WTC11 (cell line): ENCODE measurements at regions not wholly inside any gene's neighbourhood (a gene's known extent, or its start where the extent isn't known, plus 50 kb on each side); places are given as distances from the start of the nearest gene placed in this dataset.

Experiments used
- ATAC-seq: fragments of 200-7000 bp; cut with Tn5 transposase; 2 replicates; pipeline ENCODE4 v1.10.0; 2021; ENCODE audit warnings: mild to moderate bottlenecking, moderate library complexity
- CTCF ChIA-PET: fragments of 300-600 bp; sonication (Branson Sonifier 250); formaldehyde crosslinking; loops from one replicate; lab custom pipeline; 2021; ENCODE audit warnings: antibody characterized with exemption; lab: Charles Lee
- POLR2A ChIA-PET: fragments of 350-600 bp; sonication (Branson Sonifier 250); formaldehyde crosslinking; loops from one replicate; lab custom pipeline; 2021; ENCODE audit warnings: antibody characterized with exemption; lab: Charles Lee
- DNase-seq: peaks from one replicate; pipeline ENCODE4 v3.0.0; 2021; ENCODE audit warnings: low spot score
- H3K27ac Mint-ChIP-seq: 2 replicates; pipeline ENCODE4 v1.8.0; 2021; ENCODE audit warnings: mixed read lengths
- H3K27me3 Mint-ChIP-seq: 2 replicates; pipeline ENCODE4 v1.8.0; 2021; ENCODE audit warnings: low read depth, mild to moderate bottlenecking, moderate library complexity, mixed read lengths
- H3K36me3 Mint-ChIP-seq: 2 replicates; pipeline ENCODE4 v1.8.0; 2021; ENCODE audit warnings: mixed read lengths
- H3K4me1 Mint-ChIP-seq: 2 replicates; pipeline ENCODE4 v1.8.0; 2022; ENCODE audit warnings: mixed read lengths
- H3K4me3 Mint-ChIP-seq: 2 replicates; pipeline ENCODE4 v1.8.0; 2021; ENCODE audit warnings: mild to moderate bottlenecking, moderate library complexity, mixed read lengths
- H3K9me3 Mint-ChIP-seq: 2 replicates; pipeline ENCODE4 v1.8.0; 2021; ENCODE audit warnings: mixed read lengths
- AFF4 ChIP-seq: sonication (generic); formaldehyde crosslinking; IDR thresholded peaks from 2 replicates; pipeline ENCODE4 v1.8.1; 2023; ENCODE audit warnings: mild to moderate bottlenecking, missing genetic modification reagents, borderline replicate concordance
- CREB1 ChIP-seq: sonication (generic); formaldehyde crosslinking; IDR thresholded peaks from 2 replicates; pipeline ENCODE4 v1.8.0; 2023; ENCODE audit warnings: mild to moderate bottlenecking, missing genetic modification reagents
- CREM ChIP-seq: sonication (generic); formaldehyde crosslinking; IDR thresholded peaks from 2 replicates; pipeline ENCODE4 v1.8.1; 2022; ENCODE audit warnings: mild to moderate bottlenecking, missing genetic modification reagents, moderate library complexity
- ELF4 ChIP-seq: sonication (generic); formaldehyde crosslinking; IDR thresholded peaks from 2 replicates; pipeline ENCODE4 v1.8.1; 2022; ENCODE audit warnings: low read depth, mild to moderate bottlenecking, moderate library complexity, missing genetic modification reagents
- ERG ChIP-seq: fragments of 250-450 bp; sonication (Bioruptor Pico); IDR thresholded peaks from 2 replicates; pipeline ENCODE4 v1.8.0; 2021; ENCODE audit warnings: mild to moderate bottlenecking
- ETV6 ChIP-seq: sonication (generic); formaldehyde crosslinking; IDR thresholded peaks from 2 replicates; pipeline ENCODE4 v1.8.1; 2022; ENCODE audit warnings: mild to moderate bottlenecking, missing genetic modification reagents
- FOXJ3 ChIP-seq: sonication (generic); formaldehyde crosslinking; IDR thresholded peaks from 2 replicates; pipeline ENCODE4 v1.9.0; 2021; ENCODE audit warnings: missing genetic modification reagents, mild to moderate bottlenecking, borderline replicate concordance
- FOXP4 ChIP-seq: sonication (generic); formaldehyde crosslinking; IDR thresholded peaks from 2 replicates; pipeline ENCODE4 v1.8.0; 2022; ENCODE audit warnings: mild to moderate bottlenecking, missing genetic modification reagents
- GRHL2 ChIP-seq: fragments of 250-450 bp; sonication (Bioruptor Pico); IDR thresholded peaks from 2 replicates; pipeline ENCODE4 v1.8.0; 2022; ENCODE audit warnings: mild to moderate bottlenecking, moderate library complexity; ENCODE audit not compliant: insufficient replicate concordance, severe bottlenecking
- IRF2 ChIP-seq: sonication (generic); formaldehyde crosslinking; IDR thresholded peaks from 2 replicates; pipeline ENCODE4 v1.8.0; 2022; ENCODE audit warnings: low read depth, missing genetic modification reagents, borderline replicate concordance
- KAT7 ChIP-seq: sonication (generic); formaldehyde crosslinking; IDR thresholded peaks from 2 replicates; pipeline ENCODE4 v1.8.1; 2023; ENCODE audit warnings: missing genetic modification reagents, mild to moderate bottlenecking, borderline replicate concordance
- NFATC4 ChIP-seq: fragments of 250-450 bp; sonication (Bioruptor Pico); IDR thresholded peaks from 2 replicates; pipeline ENCODE4 v1.9.0; 2021; ENCODE audit warnings: mild to moderate bottlenecking
- STAT6 ChIP-seq: sonication (generic); formaldehyde crosslinking; conservative IDR thresholded peaks from 2 replicates; pipeline ENCODE4 v1.8.1; 2023; ENCODE audit warnings: mild to moderate bottlenecking, low read depth, missing genetic modification reagents, moderate library complexity
- TCF7 ChIP-seq: sonication (generic); formaldehyde crosslinking; IDR thresholded peaks from 2 replicates; pipeline ENCODE4 v1.8.0; 2022; ENCODE audit warnings: mild to moderate bottlenecking, low read depth, missing genetic modification reagents, moderate library complexity
- TEAD1 ChIP-seq: sonication (generic); formaldehyde crosslinking; IDR thresholded peaks from 2 replicates; pipeline ENCODE4 v1.8.0; 2022; ENCODE audit warnings: mild to moderate bottlenecking, missing genetic modification reagents
- USF1 ChIP-seq: sonication (generic); formaldehyde crosslinking; IDR thresholded peaks from 2 replicates; pipeline ENCODE4 v1.8.0; 2022; ENCODE audit warnings: mild to moderate bottlenecking, missing genetic modification reagents
- ZNF219 ChIP-seq: sonication (generic); formaldehyde crosslinking; IDR thresholded peaks from 2 replicates; pipeline ENCODE4 v1.8.0; 2023; ENCODE audit warnings: missing genetic modification reagents, mild to moderate bottlenecking, borderline replicate concordance
- ZNF232 ChIP-seq: sonication (generic); formaldehyde crosslinking; IDR thresholded peaks from 2 replicates; pipeline ENCODE4 v1.8.0; 2022; ENCODE audit warnings: mild to moderate bottlenecking, missing genetic modification reagents
- ZNF263 ChIP-seq: sonication (generic); formaldehyde crosslinking; IDR thresholded peaks from 2 replicates; pipeline ENCODE4 v1.8.1; 2022; ENCODE audit warnings: low read depth, mild to moderate bottlenecking, moderate library complexity, missing genetic modification reagents
- ZNF416 ChIP-seq: fragments of 250-450 bp; sonication (Bioruptor Pico); IDR thresholded peaks from 2 replicates; pipeline ENCODE4 v1.9.0; 2021; ENCODE audit warnings: mild to moderate bottlenecking, inconsistent platforms
- ZNF423 ChIP-seq: fragments of 250-450 bp; sonication (Bioruptor Pico); IDR thresholded peaks from 2 replicates; pipeline ENCODE4 v2.1.2; 2022; ENCODE audit warnings: mild to moderate bottlenecking, moderate library complexity
- ZNF532 ChIP-seq: fragments of 250-450 bp; sonication (Bioruptor Pico); IDR thresholded peaks from 2 replicates; pipeline ENCODE4 v1.9.0; 2021; ENCODE audit warnings: mild to moderate bottlenecking, borderline replicate concordance

GRCh38 chr11:105229257-105229656 lies 89.7 kb upstream of the CARD18 start:
- DNase-seq, result no peak
- ChIA-PET POLR2A (no interaction called here), CTCF (no interaction called here)
- Mint-ChIP-seq H3K27me3 (no peaks in the 10 kb centered on the region), H3K4me3 (no peak overlapping the region), H3K36me3 (no peaks in the 10 kb centered on the region), H3K4me1 (no peaks in the 10 kb centered on the region), H3K9me3 (no peaks in the 10 kb centered on the region), H3K27ac (no peak overlapping the region)
- TF ChIP-seq ZNF416 (no peak), FOXJ3 (CRISPR knock-in tag) (no peak), ZNF423 (CRISPR knock-in tag) (no peak), CREM (CRISPR knock-in tag) (no peak), ETV6 (no peak), STAT6 (CRISPR knock-in tag) (no peak), USF1 (no peak), ZNF263 (CRISPR knock-in tag) (no peak), AFF4 (CRISPR knock-in tag) (no peak), TEAD1 (CRISPR knock-in tag) (no peak), ZNF532 (no peak)
- ATAC-seq, result no peak

GRCh38 chr11:105227363-105227762 lies 87.8 kb upstream of the CARD18 start:
- Mint-ChIP-seq H3K27ac (no peak overlapping the region), H3K9me3 (no peaks in the 10 kb centered on the region), H3K36me3 (no peaks in the 10 kb centered on the region), H3K27me3 (no peaks in the 10 kb centered on the region), H3K4me3 (no peak overlapping the region), H3K4me1 (no peaks in the 10 kb centered on the region)
- no peak for ATAC-seq
- no peak for DNase-seq
- POLR2A ChIA-PET, result no interaction called here
- CTCF ChIA-PET, result no interaction called here
- TF ChIP-seq TEAD1 (CRISPR knock-in tag), result no peak
- TF ChIP-seq KAT7 (CRISPR knock-in tag), result no peak
- TF ChIP-seq FOXJ3 (CRISPR knock-in tag), result no peak
- no peak for TF ChIP-seq NFATC4 (CRISPR knock-in tag)
- no peak for TF ChIP-seq TCF7 (CRISPR knock-in tag)
- TF ChIP-seq FOXP4 (CRISPR knock-in tag), result no peak
- no peak for TF ChIP-seq ZNF219
- no peak for TF ChIP-seq CREB1
- TF ChIP-seq ELF4 (CRISPR knock-in tag), result no peak
- no peak for TF ChIP-seq ZNF263 (CRISPR knock-in tag)
- no peak for TF ChIP-seq ZNF232 (CRISPR knock-in tag)
- no peak for TF ChIP-seq IRF2 (CRISPR knock-in tag)
- TF ChIP-seq ERG, result no peak
- TF ChIP-seq GRHL2 (CRISPR knock-in tag), result no peak
